COR-L47 (cell line): ENCODE measurements at regions not wholly inside any gene's neighbourhood (a gene's known extent, or its start where the extent isn't known, plus 50 kb on each side); places are given as distances from the start of the nearest gene placed in this dataset.
"Not testable (repeated sequence)": the region's sequence is repeated elsewhere in the genome, so short reads cannot be mapped to it uniquely, and the experiment has no call there.

Experiments
- DNase-seq: peaks from one replicate; lab custom pipeline; 2025; lab: John Stamatoyannopoulos, UW

GRCh38 chr11:34754171-34754823, 133.4 kb downstream of the EHF start:
- DNase-seq: no peak

- DNase-seq: no peak
Measured at GRCh38 chr11:34750692-34751405, 130.0 kb downstream of the EHF start.

- DNase-seq: no peak
Measured at GRCh38 chr11:34749666-34750659, 129.1 kb downstream of the EHF start.

GRCh38 chr11:34748036-34748435, 127.1 kb downstream of the EHF start:
- DNase-seq: no peak

GRCh38 chr11:34747251-34747650, 126.4 kb downstream of the EHF start:
- no peak for DNase-seq

- DNase-seq: peak; percentile 60
Measured at GRCh38 chr11:34745195-34745594, 124.3 kb downstream of the EHF start.

- no peak for DNase-seq
Measured at GRCh38 chr11:34744511-34744910, 123.6 kb downstream of the EHF start.

- DNase-seq: no peak
Measured at GRCh38 chr11:34738237-34738636, 117.3 kb downstream of the EHF start.

GRCh38 chr11:34732831-34733230, 111.9 kb downstream of the EHF start:
- peak; percentile 9 for DNase-seq

- no peak for DNase-seq
Measured at GRCh38 chr11:34731603-34732002, 110.7 kb downstream of the EHF start.

- DNase-seq: no peak
Measured at GRCh38 chr11:34730544-34731295, 109.8 kb downstream of the EHF start.

GRCh38 chr11:34728609-34729008, 107.7 kb downstream of the EHF start:
- DNase-seq: no peak

- no peak for DNase-seq
Measured at GRCh38 chr11:34727228-34727737, 106.4 kb downstream of the EHF start.

GRCh38 chr11:34724973-34725372, 104.1 kb downstream of the EHF start:
- DNase-seq: no peak

GRCh38 chr11:34721646-34722045, 100.8 kb downstream of the EHF start:
- no peak for DNase-seq

- DNase-seq: no peak
Measured at GRCh38 chr11:34719303-34719848, 98.5 kb downstream of the EHF start.

GRCh38 chr11:34713631-34714030, 92.7 kb downstream of the EHF start:
- not testable (repeated sequence) for DNase-seq
